Loucy (cell line): ENCODE measurements at regions not wholly inside any gene's neighbourhood (a gene's known extent, or its start where the extent isn't known, plus 50 kb on each side); places are given as distances from the start of the nearest gene placed in this dataset.

ENCODE experiments used
- EZH2phosphoT487 ChIP-seq: fragments of 200-600 bp; IDR thresholded peaks from 2 replicates; pipeline ENCODE4 v1.6.1; 2018; ENCODE audit warnings: antibody characterized with exemption, mild to moderate bottlenecking, moderate library complexity, borderline replicate concordance
- TF ChIP-seq, protein P1 (sequence below): fragments of 200-600 bp; sonication (generic); conservative IDR thresholded peaks from 2 replicates; pipeline ENCODE4 v1.5.1; 2014; ENCODE audit warnings: mild to moderate bottlenecking, antibody characterized with exemption, low read length

DNA sequence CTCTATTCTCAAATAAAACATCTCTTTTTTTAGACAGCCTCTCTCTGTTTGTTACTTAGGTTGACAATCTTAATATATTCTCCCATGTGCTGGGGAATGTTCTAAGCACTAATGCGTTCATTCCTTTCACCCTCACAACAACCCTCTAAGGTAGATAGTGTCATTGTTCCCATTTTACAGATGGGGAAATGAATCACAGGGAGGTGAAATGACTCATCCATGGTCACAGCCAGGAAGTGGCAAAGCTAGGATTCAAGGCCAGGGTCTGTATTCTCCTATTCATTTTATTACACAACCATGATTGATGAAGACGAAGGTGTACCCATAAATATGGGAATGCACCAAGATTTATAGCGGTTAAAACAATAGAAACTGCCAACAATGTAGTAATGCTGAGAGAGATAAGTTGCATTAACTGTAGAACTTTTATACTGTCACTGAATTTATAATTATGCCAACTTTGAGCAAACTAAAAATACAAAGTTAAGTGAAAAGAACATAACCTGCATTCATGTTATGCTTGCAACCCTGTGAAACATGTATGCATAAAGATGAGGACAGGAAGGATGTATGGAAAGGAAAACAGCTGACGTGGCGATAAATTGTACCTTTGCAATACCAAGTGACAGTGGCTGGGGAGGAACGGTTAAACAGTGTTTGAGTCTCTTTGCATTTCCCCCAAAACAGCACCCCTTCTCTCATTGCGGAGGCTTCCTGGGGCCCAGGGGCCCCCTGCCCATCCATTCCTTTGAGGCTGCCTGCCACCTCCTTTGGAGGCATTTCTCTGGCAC is 257.7 kb upstream of the AGAP1 start:
- TF ChIP-seq, protein P1, sequence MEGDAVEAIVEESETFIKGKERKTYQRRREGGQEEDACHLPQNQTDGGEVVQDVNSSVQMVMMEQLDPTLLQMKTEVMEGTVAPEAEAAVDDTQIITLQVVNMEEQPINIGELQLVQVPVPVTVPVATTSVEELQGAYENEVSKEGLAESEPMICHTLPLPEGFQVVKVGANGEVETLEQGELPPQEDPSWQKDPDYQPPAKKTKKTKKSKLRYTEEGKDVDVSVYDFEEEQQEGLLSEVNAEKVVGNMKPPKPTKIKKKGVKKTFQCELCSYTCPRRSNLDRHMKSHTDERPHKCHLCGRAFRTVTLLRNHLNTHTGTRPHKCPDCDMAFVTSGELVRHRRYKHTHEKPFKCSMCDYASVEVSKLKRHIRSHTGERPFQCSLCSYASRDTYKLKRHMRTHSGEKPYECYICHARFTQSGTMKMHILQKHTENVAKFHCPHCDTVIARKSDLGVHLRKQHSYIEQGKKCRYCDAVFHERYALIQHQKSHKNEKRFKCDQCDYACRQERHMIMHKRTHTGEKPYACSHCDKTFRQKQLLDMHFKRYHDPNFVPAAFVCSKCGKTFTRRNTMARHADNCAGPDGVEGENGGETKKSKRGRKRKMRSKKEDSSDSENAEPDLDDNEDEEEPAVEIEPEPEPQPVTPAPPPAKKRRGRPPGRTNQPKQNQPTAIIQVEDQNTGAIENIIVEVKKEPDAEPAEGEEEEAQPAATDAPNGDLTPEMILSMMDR, result no peak
- TF ChIP-seq EZH2phosphoT487, result no peak
